Astrocyte of the hippocampus (primary cell): ENCODE measurements at regions not wholly inside any gene's neighbourhood (a gene's known extent, or its start where the extent isn't known, plus 50 kb on each side); places are given as distances from the start of the nearest gene placed in this dataset.

Experiments used
- DNase-seq: peaks from one replicate; pipeline ENCODE4 v3.0.0; 2011; ENCODE audit warnings: low read depth, low spot score

- DNase-seq, result no peak
Observed at GRCh38 chr2:61722318-61722717, 131.5 kb downstream of the FAM161A start.

GRCh38 chr2:61721382-61721781 is 132.5 kb downstream of the FAM161A start:
- DNase-seq, result no peak

GRCh38 chr2:61720911-61721310 is 132.9 kb downstream of the FAM161A start:
- DNase-seq, result no peak

- no peak for DNase-seq
Observed at GRCh38 chr2:61718965-61719364, 134.9 kb downstream of the FAM161A start.

GRCh38 chr2:61715506-61715905 is 138.4 kb downstream of the FAM161A start:
- no peak for DNase-seq

- DNase-seq, result no peak
Observed at GRCh38 chr2:61714210-61714609, 139.7 kb downstream of the FAM161A start.

- DNase-seq, result no peak
Observed at GRCh38 chr2:61713457-61713856, 140.4 kb downstream of the FAM161A start.

- DNase-seq, result no peak
Observed at GRCh38 chr2:61712060-61712459, 141.8 kb downstream of the FAM161A start.

GRCh38 chr2:61710711-61711110 is 143.1 kb downstream of the FAM161A start:
- no peak for DNase-seq

GRCh38 chr2:61707984-61708852 is 145.6 kb downstream of the FAM161A start:
- peak; percentile 55 for DNase-seq

GRCh38 chr2:61705625-61706024 is 148.2 kb downstream of the FAM161A start:
- no peak for DNase-seq

- DNase-seq, result no peak
Observed at GRCh38 chr2:61704364-61704763, 149.5 kb downstream of the FAM161A start.

- DNase-seq, result no peak
Observed at GRCh38 chr2:61702088-61702467, 151.8 kb downstream of the FAM161A start.

- no peak for DNase-seq
Observed at GRCh38 chr2:61700464-61700863, 153.4 kb downstream of the FAM161A start.

- DNase-seq, result peak; percentile 94
Observed at GRCh38 chr2:61694312-61695274, 156.4 kb upstream of the XPO1 start.

- no peak for DNase-seq
Observed at GRCh38 chr2:61693744-61694143, 155.6 kb upstream of the XPO1 start.

GRCh38 chr2:61690078-61690596 is 152.0 kb upstream of the XPO1 start:
- no peak for DNase-seq

GRCh38 chr2:61689568-61689967 is 151.4 kb upstream of the XPO1 start:
- no peak for DNase-seq

- no peak for DNase-seq
Observed at GRCh38 chr2:61688369-61689334, 150.5 kb upstream of the XPO1 start.

- DNase-seq, result no peak
Observed at GRCh38 chr2:61679096-61679495, 140.9 kb upstream of the XPO1 start.

GRCh38 chr2:61677942-61678341 is 139.8 kb upstream of the XPO1 start:
- no peak for DNase-seq
